H1 (cell line): ENCODE measurements at regions not wholly inside any gene's neighbourhood (a gene's known extent, or its start where the extent isn't known, plus 50 kb on each side); places are given as distances from the start of the nearest gene placed in this dataset.

Experiments
- CTCF ChIA-PET: fragments of 300-600 bp; sonication (Branson Sonifier 250); formaldehyde crosslinking; loops from one replicate; lab custom pipeline; 2021; ENCODE audit not compliant: partially characterized antibody; lab: Charles Lee
- POLR2A ChIA-PET: fragments of 300-600 bp; sonication (Branson Sonifier 250); formaldehyde crosslinking; loops from one replicate; lab custom pipeline; 2021; ENCODE audit warnings: inconsistent platforms; ENCODE audit not compliant: partially characterized antibody; lab: Charles Lee
- DNase-seq, 2 experiments: peaks; one replicate each; pipeline versions ENCODE4 v3.0.0 to v3.0.0-alpha.2; 2010 to 2022; ENCODE audit warnings: low spot score in 2 of 2, low read depth in 1 of 2, mixed read lengths in 1 of 2
- FAIRE-seq: peaks from 2 replicates; lab custom pipeline; 2011; peaks lifted over from hg19 to GRCh38; lab: Jason Lieb, UNC
- H2AFZ ChIP-seq: 2 replicates; pipeline ENCODE4 v1.8.1; 2012; ENCODE audit warnings: low read length, inconsistent platforms
- H2AK5ac ChIP-seq: 2 replicates; pipeline ENCODE4 v1.6.1; 2013; ENCODE audit warnings: low read depth, low read length
- H2BK120ac ChIP-seq: replicated peaks from 2 replicates; pipeline ENCODE3; 2013; ENCODE audit warnings: low read depth, low read length, inconsistent platforms
- H2BK12ac ChIP-seq: 2 replicates; pipeline ENCODE4 v1.6.1; 2013; ENCODE audit warnings: low read depth, low read length
- H2BK15ac ChIP-seq: 2 replicates; pipeline ENCODE4 v1.6.1; 2013; ENCODE audit warnings: low read length
- H2BK20ac ChIP-seq: 2 replicates; pipeline ENCODE4 v1.6.1; 2013; ENCODE audit warnings: low read length
- H2BK5ac ChIP-seq: 2 replicates; pipeline ENCODE4 v1.6.1; 2013; ENCODE audit warnings: low read depth, low read length
- H3K14ac ChIP-seq: 2 replicates; pipeline ENCODE4 v1.6.1; 2013; ENCODE audit warnings: inconsistent platforms; ENCODE audit not compliant: insufficient read length
- H3K18ac ChIP-seq: 2 replicates; pipeline ENCODE4 v1.6.1; 2013; ENCODE audit warnings: low read length; ENCODE audit errors: extremely low read depth
- H3K23ac ChIP-seq: 2 replicates; pipeline ENCODE4 v1.6.1; 2013; ENCODE audit warnings: inconsistent platforms; ENCODE audit not compliant: insufficient read length
- H3K23me2 ChIP-seq: 2 replicates; pipeline ENCODE4 v1.6.1; 2013; ENCODE audit warnings: low read depth, low read length
- H3K27ac ChIP-seq: 2 replicates; pipeline ENCODE4 v1.6.1; 2011; ENCODE audit warnings: low read depth, low read length, inconsistent platforms
- H3K27me3 ChIP-seq, 4 experiments: replicated peaks in 1 of 4; 1 replicate in 1 of 4; 2 replicates in 3 of 4; pipeline versions ENCODE4 v1.6.1 to v1.8.1; 2011 to 2013; ENCODE audit warnings: low read length in 3 of 4, mild to moderate bottlenecking in 3 of 4, inconsistent platforms in 2 of 4, mixed read lengths in 2 of 4, moderate library complexity in 1 of 4; ENCODE audit not compliant: control insufficient read depth in 3 of 4, insufficient read depth in 3 of 4; ENCODE audit errors: extremely low read depth in 1 of 4
- H3K36me3 ChIP-seq, 4 experiments: 2 replicates each; pipeline versions ENCODE4 v1.6.1 to v1.8.1; 2011 to 2013; ENCODE audit warnings: mild to moderate bottlenecking in 4 of 4, low read length in 3 of 4, moderate library complexity in 2 of 4, control low read depth in 1 of 4, inconsistent platforms in 1 of 4; ENCODE audit not compliant: insufficient read depth in 4 of 4, control insufficient read depth in 2 of 4
- H3K4ac ChIP-seq: replicated peaks from 2 replicates; pipeline ENCODE3; 2013; ENCODE audit warnings: low read length, low read depth, mixed read lengths, inconsistent platforms; ENCODE audit not compliant: insufficient read length
- H3K4me1 ChIP-seq, 4 experiments: replicated peaks in 1 of 4; 1 replicate in 1 of 4; 2 replicates in 3 of 4; pipeline versions ENCODE4 v1.6.1 to v1.8.1; 2011 to 2013; ENCODE audit warnings: low read length in 3 of 4, inconsistent platforms in 2 of 4, mixed read lengths in 1 of 4; ENCODE audit not compliant: insufficient read depth in 4 of 4, control insufficient read depth in 3 of 4
- H3K4me2 ChIP-seq, 2 experiments: 2 replicates each; pipeline versions ENCODE4 v1.6.1 to v1.8.1; 2011 to 2013; ENCODE audit warnings: low read depth in 2 of 2, low read length in 2 of 2, control low read depth in 1 of 2, inconsistent platforms in 1 of 2, mild to moderate bottlenecking in 1 of 2; ENCODE audit not compliant: insufficient read depth in 1 of 2
- H3K4me3 ChIP-seq, 4 experiments: fragments of 200-600, 300-600 bp in 1 of 4; sonication (generic), shearing (Covaris generic), sonication (Bioruptor Twin) in 1 of 4; 2 replicates each; pipeline versions ENCODE4 v1.5.1 to v1.8.1; 2011 to 2016; ENCODE audit warnings: low read length in 4 of 4, low read depth in 3 of 4, control low read depth in 2 of 4, inconsistent platforms in 2 of 4, mild to moderate bottlenecking in 2 of 4, mixed read lengths in 1 of 4, moderate library complexity in 1 of 4; ENCODE audit not compliant: insufficient read depth in 2 of 4; ENCODE audit errors: extremely low read depth in 1 of 4
- H3K56ac ChIP-seq: replicated peaks from 2 replicates; pipeline ENCODE3; 2013; ENCODE audit warnings: low read depth, mild to moderate bottlenecking, mixed read lengths, low read length, inconsistent platforms; ENCODE audit not compliant: insufficient read length
- H3K79me1 ChIP-seq: 2 replicates; pipeline ENCODE4 v1.6.1; 2013; ENCODE audit warnings: low read depth, low read length, control low read depth
- H3K79me2 ChIP-seq, 2 experiments: 2 replicates each; pipeline versions ENCODE4 v1.6.1 to v1.8.1; 2012 to 2013; ENCODE audit warnings: low read length in 2 of 2, mild to moderate bottlenecking in 2 of 2, inconsistent platforms in 1 of 2; ENCODE audit not compliant: insufficient read depth in 2 of 2, control insufficient read depth in 1 of 2
- H3K9ac ChIP-seq, 4 experiments: replicated peaks in 1 of 4; 1 replicate in 1 of 4; 2 replicates in 3 of 4; pipeline versions ENCODE4 v1.6.1 to v1.8.1; 2011 to 2013; ENCODE audit warnings: low read depth in 3 of 4, low read length in 3 of 4, control low read depth in 2 of 4, mild to moderate bottlenecking in 2 of 4, moderate library complexity in 2 of 4, inconsistent platforms in 1 of 4; ENCODE audit errors: extremely low read depth in 1 of 4
- H3K9me3 ChIP-seq, 2 experiments: 2 replicates each; pipeline versions ENCODE4 v1.6.1 to v1.8.1; 2012 to 2013; ENCODE audit warnings: mild to moderate bottlenecking in 2 of 2, moderate library complexity in 2 of 2, control low read depth in 1 of 2, inconsistent platforms in 1 of 2, low read depth in 1 of 2, low read length in 1 of 2, mixed read lengths in 1 of 2; ENCODE audit not compliant: insufficient read depth in 2 of 2
- H4K20me1 ChIP-seq, 2 experiments: replicated peaks in 1 of 2; 2 replicates each; pipeline versions ENCODE3 to v1.8.1; 2011 to 2013; ENCODE audit warnings: inconsistent platforms in 2 of 2, low read length in 2 of 2, mild to moderate bottlenecking in 1 of 2; ENCODE audit not compliant: insufficient read depth in 2 of 2, control insufficient read depth in 1 of 2
- H4K5ac ChIP-seq: 2 replicates; pipeline ENCODE4 v1.6.1; 2013; ENCODE audit warnings: low read length, low read depth, mixed read lengths, inconsistent platforms; ENCODE audit not compliant: insufficient read length
- H4K8ac ChIP-seq: 2 replicates; pipeline ENCODE4 v1.8.0; 2013; ENCODE audit warnings: mild to moderate bottlenecking, moderate library complexity, low read length, inconsistent platforms; ENCODE audit not compliant: insufficient read depth; ENCODE audit errors: extremely low read depth
- H4K91ac ChIP-seq: replicated peaks from 2 replicates; pipeline ENCODE3; 2013; ENCODE audit warnings: low read length, mixed read lengths, inconsistent platforms; ENCODE audit not compliant: insufficient read length
- CHD2 ChIP-seq: IDR thresholded peaks from 2 replicates; pipeline ENCODE4 v1.6.1; 2012; ENCODE audit warnings: low read length, improper control_type of control experiment
- KDM4A ChIP-seq: IDR thresholded peaks from one replicate; pipeline ENCODE4 v1.7.1; 2012; ENCODE audit warnings: low read depth, mild to moderate bottlenecking, moderate library complexity, low read length, inconsistent platforms; ENCODE audit not compliant: severe bottlenecking
- YY1 ChIP-seq: IDR thresholded peaks from 2 replicates; pipeline ENCODE4 v1.6.1; 2011; ENCODE audit warnings: low read depth, mild to moderate bottlenecking, low read length
- WGBS, 2 experiments: shearing (Covaris generic) in 1 of 2; methylation state at CpG; one replicate each; pipeline versions ENCODE4 v1.1.6 to v1.1.7; 2013 to 2015; ENCODE audit warnings: low lambda C conversion rate in 2 of 2, mixed read lengths in 2 of 2, inconsistent platforms in 1 of 2, low coverage in 1 of 2, missing lambda C conversion rate in 1 of 2; ENCODE audit not compliant: insufficient replicate concordance in 2 of 2, insufficient coverage in 1 of 2, insufficient read length in 1 of 2; ENCODE audit errors: extremely low coverage in 1 of 2, missing lambda C conversion rate in 1 of 2; 5-methylcytosine and 5-hydroxymethylcytosine counted together

- no peak overlapping the region for H3K4me3 ChIP-seq
- no peak for FAIRE-seq
- CTCF ChIA-PET = interaction anchor here (1.6 kb wide), 1 partner anchor 11 kb away, joined by 3 read pairs; no protein-coding TSS in a partner anchor
Observed at GRCh38 chr3:80994767-80995166, 766.7 kb downstream of the GBE1 start.

More at GRCh38 chr3:80994767-80995166, 766.7 kb downstream of the GBE1 start:
- no peak overlapping the region for H2AFZ ChIP-seq
- no peak overlapping the region for H3K27ac ChIP-seq
- no peak overlapping the region for H2BK20ac ChIP-seq
- no peak overlapping the region for H2BK120ac ChIP-seq
- POLR2A ChIA-PET = no interaction called here
- no peak for DNase-seq
- no peak overlapping the region for H4K91ac ChIP-seq
- no peak overlapping the region for H4K8ac ChIP-seq
- H2BK5ac ChIP-seq = no peak overlapping the region
- H3K4me2 ChIP-seq = no peak overlapping the region
- TF ChIP-seq KDM4A (no peak), YY1 (no peak), CHD2 (no peak)
- no peaks in the 10 kb centered on the region for H3K9me3 ChIP-seq
- no peak overlapping the region for H3K23ac ChIP-seq
- no peak overlapping the region for H3K18ac ChIP-seq
- no peaks in the 10 kb centered on the region for H4K20me1 ChIP-seq
- no peaks in the 10 kb centered on the region for H3K27me3 ChIP-seq
- no peak overlapping the region for H4K5ac ChIP-seq
- WGBS, 2 experiments = 95% methylated on average over 2 of the region's 2 CpGs; no CpG with 5 or more reads in 1 of the 2 experiments
- no peak overlapping the region for H2BK12ac ChIP-seq
- no peak overlapping the region for H2AK5ac ChIP-seq
- H3K79me2 ChIP-seq = no peaks in the 10 kb centered on the region
- H3K23me2 ChIP-seq = no peaks in the 10 kb centered on the region; the same call in 1 of the 2 replicates
- no peak overlapping the region for H3K14ac ChIP-seq
- H2BK15ac ChIP-seq = no peak overlapping the region
- H3K9ac ChIP-seq = no peak overlapping the region
- H3K79me1 ChIP-seq = no peaks in the 10 kb centered on the region
- no peak overlapping the region for H3K4ac ChIP-seq
- no peaks in the 10 kb centered on the region for H3K36me3 ChIP-seq
- no peaks in the 10 kb centered on the region for H3K4me1 ChIP-seq
- H3K56ac ChIP-seq = no peak overlapping the region
